CD4-positive, alpha-beta T cell treated with Interferon alpha-2 for 1 hour (primary cell): ENCODE measurements at regions not wholly inside any gene's neighbourhood (a gene's known extent, or its start where the extent isn't known, plus 50 kb on each side); places are given as distances from the start of the nearest gene placed in this dataset.
"Not testable (repeated sequence)": the region's sequence is repeated elsewhere in the genome, so short reads cannot be mapped to it uniquely, and the experiment has no call there.

Source experiments
- DNase-seq, 2 donors: peaks; one replicate each; pipeline ENCODE4 v3.0.0-alpha.2; 2020 to 2022

GRCh38 chr5:167918184-167918812, 373.1 kb upstream of the WWC1 start:
- no peak for DNase-seq

- no peak for DNase-seq
Measured at GRCh38 chr5:167918813-167919483, 372.5 kb upstream of the WWC1 start.

GRCh38 chr5:167920589-167920988, 370.9 kb upstream of the WWC1 start:
- no peak for DNase-seq

GRCh38 chr5:167921796-167922195, 369.6 kb upstream of the WWC1 start:
- no peak for DNase-seq

GRCh38 chr5:167923396-167923795, 368.0 kb upstream of the WWC1 start:
- no peak for DNase-seq

- DNase-seq: no peak
Measured at GRCh38 chr5:167929841-167930240, 361.6 kb upstream of the WWC1 start.

- no peak for DNase-seq
Measured at GRCh38 chr5:167934551-167934971, 356.9 kb upstream of the WWC1 start.

- DNase-seq: no peak
Measured at GRCh38 chr5:167936022-167936421, 355.4 kb upstream of the WWC1 start.

GRCh38 chr5:167936944-167937634, 354.4 kb upstream of the WWC1 start:
- DNase-seq: no peak

- no peak for DNase-seq
Measured at GRCh38 chr5:167937635-167937998, 353.8 kb upstream of the WWC1 start.

GRCh38 chr5:167939686-167940085, 351.8 kb upstream of the WWC1 start:
- no peak for DNase-seq

- no peak for DNase-seq
Measured at GRCh38 chr5:167940911-167941310, 350.5 kb upstream of the WWC1 start.

- not testable (repeated sequence) for DNase-seq
Measured at GRCh38 chr5:167941556-167941955, 349.9 kb upstream of the WWC1 start.

GRCh38 chr5:167943343-167943742, 348.1 kb upstream of the WWC1 start:
- no peak for DNase-seq

GRCh38 chr5:167944121-167944852, 347.2 kb upstream of the WWC1 start:
- DNase-seq: no peak

GRCh38 chr5:167945542-167946384, 345.7 kb upstream of the WWC1 start:
- DNase-seq: no peak

- no peak for DNase-seq
Measured at GRCh38 chr5:167947306-167947705, 344.1 kb upstream of the WWC1 start.

- DNase-seq: no peak
Measured at GRCh38 chr5:167948251-167948650, 343.2 kb upstream of the WWC1 start.

GRCh38 chr5:167949435-167949834, 342.0 kb upstream of the WWC1 start:
- no peak for DNase-seq

- no peak for DNase-seq
Measured at GRCh38 chr5:167950126-167950721, 341.2 kb upstream of the WWC1 start.

- no peak for DNase-seq
Measured at GRCh38 chr5:167951116-167951515, 340.3 kb upstream of the WWC1 start.
